ENCODE measurements at regions not wholly inside any gene's neighbourhood (a gene's known extent, or its start where the extent isn't known, plus 50 kb on each side); places are given as distances from the start of the nearest gene placed in this dataset.
A peak's percentile ranks its signal among the peaks of the same experiment; 100 is the strongest.
"Not testable (repeated sequence)": the region's sequence is repeated elsewhere in the genome, so short reads cannot be mapped to it uniquely, and the experiment has no call there.

DNA sequence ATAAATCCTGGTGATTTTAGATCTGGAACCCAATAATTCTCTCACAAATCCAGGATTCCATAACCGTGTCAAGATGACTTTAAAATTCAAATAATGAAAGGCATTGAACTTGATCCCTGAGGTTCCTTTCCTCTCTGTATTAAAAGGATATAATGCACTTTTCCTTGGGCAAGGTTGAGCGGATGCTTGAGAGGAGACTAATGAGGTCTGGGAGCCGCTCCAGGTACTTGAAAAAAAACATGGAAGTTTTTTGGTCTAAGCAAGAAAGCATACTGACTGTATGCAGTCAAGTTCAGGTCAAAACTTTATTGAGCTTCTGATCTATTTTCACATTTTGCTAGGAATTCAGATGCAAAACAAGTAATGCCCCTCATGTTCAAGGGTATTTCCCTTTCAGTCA, 318.5 kb downstream of the RAD51AP2 start:
- no peaks in the 10 kb centered on the region for H3K27me3 ChIP-seq (ENCODE audit: low read depth, low read length)
- TF ChIP-seq, protein P1, sequence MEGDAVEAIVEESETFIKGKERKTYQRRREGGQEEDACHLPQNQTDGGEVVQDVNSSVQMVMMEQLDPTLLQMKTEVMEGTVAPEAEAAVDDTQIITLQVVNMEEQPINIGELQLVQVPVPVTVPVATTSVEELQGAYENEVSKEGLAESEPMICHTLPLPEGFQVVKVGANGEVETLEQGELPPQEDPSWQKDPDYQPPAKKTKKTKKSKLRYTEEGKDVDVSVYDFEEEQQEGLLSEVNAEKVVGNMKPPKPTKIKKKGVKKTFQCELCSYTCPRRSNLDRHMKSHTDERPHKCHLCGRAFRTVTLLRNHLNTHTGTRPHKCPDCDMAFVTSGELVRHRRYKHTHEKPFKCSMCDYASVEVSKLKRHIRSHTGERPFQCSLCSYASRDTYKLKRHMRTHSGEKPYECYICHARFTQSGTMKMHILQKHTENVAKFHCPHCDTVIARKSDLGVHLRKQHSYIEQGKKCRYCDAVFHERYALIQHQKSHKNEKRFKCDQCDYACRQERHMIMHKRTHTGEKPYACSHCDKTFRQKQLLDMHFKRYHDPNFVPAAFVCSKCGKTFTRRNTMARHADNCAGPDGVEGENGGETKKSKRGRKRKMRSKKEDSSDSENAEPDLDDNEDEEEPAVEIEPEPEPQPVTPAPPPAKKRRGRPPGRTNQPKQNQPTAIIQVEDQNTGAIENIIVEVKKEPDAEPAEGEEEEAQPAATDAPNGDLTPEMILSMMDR (IDR thresholded peaks at IDR 0.05; ENCODE audit: low read depth, low read length), result no peak
- no peak for TF ChIP-seq EZH2phosphoT487 (IDR thresholded peaks at IDR 0.05; ENCODE audit: low read depth)

DNA sequence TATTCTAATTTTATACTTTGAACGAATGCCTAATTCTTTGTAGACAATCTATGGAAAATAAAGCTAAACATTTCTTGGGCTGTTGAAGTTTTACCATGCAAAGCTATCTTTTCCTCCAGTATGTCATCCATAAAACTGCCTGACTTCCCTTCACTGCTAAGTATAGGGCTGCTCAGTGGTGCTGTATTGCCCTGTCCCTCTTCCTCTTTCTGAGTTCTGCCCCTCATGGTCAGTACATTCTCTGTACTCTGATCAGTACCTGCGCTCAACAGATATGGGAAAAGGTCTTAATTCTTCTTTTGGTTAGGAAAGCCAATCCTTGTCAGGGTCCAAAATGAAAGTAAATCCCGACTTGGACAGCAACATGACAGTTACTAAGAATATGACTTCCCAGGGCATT, 321.9 kb downstream of the RAD51AP2 start:
- no peaks in the 10 kb centered on the region for H3K36me3 ChIP-seq (replicated peaks; ENCODE audit: low read depth, low read length)
- no peaks in the 10 kb centered on the region for H3K27me3 ChIP-seq (ENCODE audit: low read depth, low read length)
- H3K9ac ChIP-seq (ENCODE audit: low read length), result no peak overlapping the region
- no peak overlapping the region for H3K4me3 ChIP-seq (ENCODE audit: low read length)
- H3K9me3 ChIP-seq (ENCODE audit: insufficient read depth, low read length), result no peaks in the 10 kb centered on the region
- no peak overlapping the region for H3K27ac ChIP-seq (ENCODE audit: low read length)
- TF ChIP-seq, protein P1 (IDR thresholded peaks at IDR 0.05; ENCODE audit: low read depth, low read length), result no peak
- no peak for TF ChIP-seq EZH2phosphoT487 (IDR thresholded peaks at IDR 0.05; ENCODE audit: low read depth)
- H4K20me1 ChIP-seq (ENCODE audit: insufficient read depth, low read length), result no peaks in the 10 kb centered on the region
- H3K4me1 ChIP-seq (ENCODE audit: low read length), result no peaks in the 10 kb centered on the region; the same call in 1 of the 2 replicates
- H3K79me2 ChIP-seq (ENCODE audit: low read length), result no peaks in the 10 kb centered on the region
- H3K4me2 ChIP-seq (ENCODE audit: low read length), result no peak overlapping the region
- no peak overlapping the region for H2AFZ ChIP-seq (ENCODE audit: low read depth, low read length)

More for the DNA sequence above, 318.5 kb downstream of the RAD51AP2 start:
- no peak overlapping the region for H3K4me3 ChIP-seq (ENCODE audit: low read length)
- peaks cover 24% of the 10 kb centered on the region for H3K4me1 ChIP-seq (ENCODE audit: low read length)
- H3K9me3 ChIP-seq (ENCODE audit: insufficient read depth, low read length), result no peaks in the 10 kb centered on the region
- 0 out of 2 replicates have a peak overlapping the region, but pooled peaks have one; percentile 2 for H2AFZ ChIP-seq (ENCODE audit: low read depth, low read length)
- no peaks in the 10 kb centered on the region for H3K79me2 ChIP-seq (ENCODE audit: low read length)
- H3K27ac ChIP-seq (ENCODE audit: low read length), result no peak overlapping the region
- H4K20me1 ChIP-seq (ENCODE audit: insufficient read depth, low read length), result no peaks in the 10 kb centered on the region
- no peak overlapping the region for H3K9ac ChIP-seq (ENCODE audit: low read length)
- H3K36me3 ChIP-seq (replicated peaks; ENCODE audit: low read depth, low read length), result no peaks in the 10 kb centered on the region
- H3K4me2 ChIP-seq (ENCODE audit: low read length), result no peak overlapping the region

DNA sequence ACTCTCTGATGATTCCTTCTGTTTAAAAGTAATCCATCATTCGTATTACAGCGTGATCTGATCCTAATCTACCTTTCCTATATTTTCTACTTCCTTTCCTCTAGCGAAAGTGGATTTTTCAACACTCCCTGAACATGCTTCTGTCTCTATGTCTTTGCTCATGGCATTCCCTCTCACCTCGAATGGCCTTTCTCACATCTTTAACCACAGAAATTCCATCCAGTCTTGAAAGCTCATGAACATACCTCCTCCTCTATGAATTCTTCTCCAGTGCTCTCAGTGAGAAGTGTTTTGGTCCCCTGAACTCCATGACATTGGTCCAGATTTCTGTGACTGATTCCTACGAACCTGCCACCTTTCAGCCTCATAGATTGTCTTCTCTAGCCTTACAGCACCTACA, 323.2 kb downstream of the RAD51AP2 start:
- H3K9me3 ChIP-seq (ENCODE audit: insufficient read depth, low read length), result no peaks in the 10 kb centered on the region
- no peak overlapping the region for H3K4me3 ChIP-seq (ENCODE audit: low read length)
- H3K27ac ChIP-seq (ENCODE audit: low read length), result no peak overlapping the region
- H3K79me2 ChIP-seq (ENCODE audit: low read length), result no peaks in the 10 kb centered on the region
- no peak overlapping the region for H2AFZ ChIP-seq (ENCODE audit: low read depth, low read length)
- no peak overlapping the region for H3K4me2 ChIP-seq (ENCODE audit: low read length)
- no peaks in the 10 kb centered on the region for H3K36me3 ChIP-seq (replicated peaks; ENCODE audit: low read depth, low read length)
- H3K9ac ChIP-seq (ENCODE audit: low read length), result no peak overlapping the region
- peaks cover 4% of the 10 kb centered on the region for H3K4me1 ChIP-seq (ENCODE audit: low read length)
- TF ChIP-seq, protein P1 (IDR thresholded peaks at IDR 0.05; ENCODE audit: low read depth, low read length), result no peak
- TF ChIP-seq EZH2phosphoT487 (IDR thresholded peaks at IDR 0.05; ENCODE audit: low read depth), result no peak
- no peaks in the 10 kb centered on the region for H3K27me3 ChIP-seq (ENCODE audit: low read depth, low read length)
- no peaks in the 10 kb centered on the region for H4K20me1 ChIP-seq (ENCODE audit: insufficient read depth, low read length)

DNA sequence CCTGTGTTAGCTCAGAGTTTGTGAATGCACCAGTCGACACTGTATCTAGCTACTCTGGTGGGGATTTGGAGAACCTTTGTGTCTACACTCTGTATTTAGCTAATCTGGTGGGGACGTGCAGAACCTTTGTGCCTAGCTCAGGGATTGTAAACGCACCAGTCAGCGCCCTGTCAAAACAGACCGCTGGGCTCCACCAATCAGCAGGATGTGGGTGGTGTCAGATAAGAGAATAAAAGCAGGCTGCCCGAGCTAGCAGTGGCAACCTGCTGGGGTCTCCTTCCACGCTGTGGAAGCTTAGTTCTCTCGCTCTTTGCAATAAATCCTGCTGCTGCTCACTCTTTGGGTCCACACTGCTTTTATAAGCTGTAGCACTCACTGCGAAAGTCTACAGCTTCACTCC, 324.2 kb downstream of the RAD51AP2 start:
- H3K27ac ChIP-seq (ENCODE audit: low read length), result no peak overlapping the region
- H3K9ac ChIP-seq (ENCODE audit: low read length), result no peak overlapping the region

DNA sequence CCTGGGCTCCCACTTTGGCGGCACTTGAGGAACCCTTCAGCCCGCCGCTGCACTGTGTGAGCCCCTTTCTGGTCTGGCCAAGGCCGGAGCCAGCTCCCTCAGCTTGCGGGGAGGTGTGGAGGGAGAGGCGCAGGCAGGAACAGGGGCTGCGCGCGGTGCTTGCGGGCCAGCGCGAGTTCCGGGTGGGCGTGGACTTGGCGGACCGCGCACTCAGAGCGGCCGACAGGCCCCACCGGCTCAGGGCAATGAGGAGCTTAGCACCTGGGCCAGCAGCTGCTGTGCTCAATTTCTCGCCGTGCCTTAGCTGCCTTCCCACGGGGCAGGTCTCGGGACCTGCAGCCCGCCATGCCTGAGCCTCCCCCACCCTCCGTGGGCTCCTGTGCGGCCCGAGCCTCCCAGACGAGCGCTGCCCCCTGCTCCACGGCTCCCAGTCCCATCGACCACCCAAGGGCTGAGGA, 324.8 kb downstream of the RAD51AP2 start:
- H3K4me1 ChIP-seq (ENCODE audit: low read length); H3K4me2 ChIP-seq (ENCODE audit: low read length); H3K9ac ChIP-seq (ENCODE audit: low read length); H2AFZ ChIP-seq (ENCODE audit: low read depth, low read length); H3K4me3 ChIP-seq (ENCODE audit: low read length); H3K9me3 ChIP-seq (ENCODE audit: insufficient read depth, low read length); H3K27me3 ChIP-seq (ENCODE audit: low read depth, low read length); H3K79me2 ChIP-seq (ENCODE audit: low read length); H4K20me1 ChIP-seq (ENCODE audit: insufficient read depth, low read length); H3K36me3 ChIP-seq (replicated peaks; ENCODE audit: low read depth, low read length); H3K27ac ChIP-seq (ENCODE audit: low read length): not testable (repeated sequence)

More for the DNA sequence above, 324.2 kb downstream of the RAD51AP2 start:
- no peaks in the 10 kb centered on the region for H4K20me1 ChIP-seq (ENCODE audit: insufficient read depth, low read length)
- H3K79me2 ChIP-seq (ENCODE audit: low read length), result no peaks in the 10 kb centered on the region
- no peak overlapping the region for H3K4me3 ChIP-seq (ENCODE audit: low read length)
- H3K4me1 ChIP-seq (ENCODE audit: low read length), result peaks cover 4% of the 10 kb centered on the region
- no peak for TF ChIP-seq EZH2phosphoT487 (IDR thresholded peaks at IDR 0.05; ENCODE audit: low read depth)
- TF ChIP-seq, protein P1 (IDR thresholded peaks at IDR 0.05; ENCODE audit: low read depth, low read length), result no peak
- H3K4me2 ChIP-seq (ENCODE audit: low read length), result no peak overlapping the region
- no peak overlapping the region for H2AFZ ChIP-seq (ENCODE audit: low read depth, low read length)
- no peaks in the 10 kb centered on the region for H3K27me3 ChIP-seq (ENCODE audit: low read depth, low read length)
- H3K9me3 ChIP-seq (ENCODE audit: insufficient read depth, low read length), result no peaks in the 10 kb centered on the region
- H3K36me3 ChIP-seq (replicated peaks; ENCODE audit: low read depth, low read length), result no peaks in the 10 kb centered on the region
